NCI-H1417 treated with DMSO at 0.1 percent for 48 hours (cell line): ENCODE measurements at regions not wholly inside any gene's neighbourhood (a gene's known extent, or its start where the extent isn't known, plus 50 kb on each side); places are given as distances from the start of the nearest gene placed in this dataset.

Source experiments
- DNase-seq: peaks from one replicate; lab custom pipeline; 2025; lab: John Stamatoyannopoulos, UW

DNA sequence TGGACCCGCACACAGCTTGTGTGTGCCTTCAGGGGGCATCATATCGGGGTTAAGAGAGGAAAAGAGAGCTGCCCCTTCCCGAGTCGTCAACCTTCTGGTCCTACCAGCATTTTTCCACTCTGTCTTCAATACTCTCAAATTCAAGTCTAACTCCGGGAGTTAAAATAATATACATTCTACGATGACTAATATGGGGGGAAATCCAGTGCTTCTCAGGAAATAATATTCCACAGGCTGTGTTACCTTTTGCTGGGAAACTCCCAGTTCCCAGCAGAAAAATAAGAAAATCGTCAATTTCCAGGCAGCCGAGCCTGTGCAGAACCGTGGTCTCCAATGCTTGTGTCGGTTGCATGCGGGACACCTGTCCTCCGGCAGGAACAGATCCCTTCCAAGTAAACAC lies 105.0 kb upstream of the FOXF1 start:
- DNase-seq: no peak

DNA sequence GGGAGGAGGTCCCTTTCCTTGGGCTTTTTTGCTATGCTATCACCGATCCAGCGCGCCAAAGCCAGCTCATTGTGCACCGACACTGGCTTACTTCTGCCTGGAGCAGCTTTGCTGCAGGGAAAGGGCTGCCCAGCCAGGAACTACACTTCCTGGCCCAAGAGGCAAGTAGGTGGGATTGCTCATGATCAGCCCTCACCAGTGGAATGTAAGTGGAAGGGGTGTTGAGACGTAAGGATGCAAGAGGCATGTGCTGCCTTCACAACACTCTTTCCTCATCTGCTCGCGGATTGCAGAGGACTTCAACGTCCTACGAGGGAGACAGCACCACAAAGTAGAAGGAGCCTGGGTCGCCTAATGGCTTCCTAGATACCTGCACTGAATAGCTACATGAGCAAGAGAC lies 104.3 kb upstream of the FOXF1 start:
- DNase-seq: no peak

DNA sequence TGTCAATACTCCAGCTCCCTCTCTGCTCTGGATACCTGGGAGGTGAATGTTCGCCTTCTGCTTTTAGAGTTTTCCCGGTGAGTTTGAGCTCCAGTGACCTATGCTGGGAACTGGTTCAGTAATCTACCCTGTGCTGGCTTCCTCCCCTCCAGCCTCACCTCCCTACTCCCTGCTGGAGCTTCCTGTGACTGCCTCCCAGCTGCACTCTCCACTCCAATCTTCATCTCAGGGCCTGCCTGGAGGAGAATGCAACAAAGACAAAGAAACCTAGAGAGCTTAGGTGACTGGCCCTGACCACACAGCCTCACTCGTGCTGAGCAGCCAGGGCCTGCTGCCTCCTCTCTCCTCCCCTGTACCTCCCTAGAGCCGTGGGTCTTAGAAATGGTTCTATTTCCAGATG lies 101.6 kb upstream of the FOXF1 start:
- no peak for DNase-seq

DNA sequence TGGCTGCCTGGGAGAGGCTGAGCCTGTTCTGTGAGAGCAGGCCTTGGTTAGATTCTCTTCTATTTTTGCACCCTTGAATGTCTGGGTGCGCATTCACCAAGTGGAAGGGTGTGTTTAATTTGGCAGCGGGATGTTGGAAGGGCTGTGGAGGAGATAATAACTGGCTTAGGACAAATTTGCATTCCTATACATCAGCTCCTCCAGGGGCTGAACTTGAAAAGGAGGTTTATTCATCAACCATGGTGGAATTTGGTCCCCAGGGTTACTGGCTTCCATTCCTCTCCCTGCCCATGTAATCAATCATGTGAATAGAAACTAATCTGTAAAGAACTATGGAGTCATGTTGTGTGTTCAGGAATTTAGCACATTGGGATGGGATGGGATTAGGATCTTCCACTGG lies 100.2 kb upstream of the FOXF1 start:
- no peak for DNase-seq

DNA sequence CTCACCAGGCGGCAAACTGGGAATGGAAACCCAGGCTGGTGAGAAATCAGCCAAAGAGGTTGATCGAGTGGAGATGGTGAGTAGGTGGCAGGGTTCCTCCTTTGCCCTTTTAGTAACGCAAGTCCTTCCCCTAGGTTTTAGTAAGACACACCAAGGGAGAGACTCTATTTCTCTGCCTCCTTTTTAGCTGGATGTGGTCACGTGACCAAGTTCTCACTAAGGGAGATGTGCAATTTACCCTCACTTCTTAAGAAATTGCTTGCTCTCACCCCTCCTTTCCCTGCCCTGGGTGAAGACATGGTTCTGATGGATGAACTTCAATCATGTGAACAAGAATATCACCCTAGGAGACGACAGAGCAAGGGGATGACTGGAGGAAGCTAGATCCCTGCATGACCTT lies 99.8 kb upstream of the FOXF1 start:
- no peak for DNase-seq

DNA sequence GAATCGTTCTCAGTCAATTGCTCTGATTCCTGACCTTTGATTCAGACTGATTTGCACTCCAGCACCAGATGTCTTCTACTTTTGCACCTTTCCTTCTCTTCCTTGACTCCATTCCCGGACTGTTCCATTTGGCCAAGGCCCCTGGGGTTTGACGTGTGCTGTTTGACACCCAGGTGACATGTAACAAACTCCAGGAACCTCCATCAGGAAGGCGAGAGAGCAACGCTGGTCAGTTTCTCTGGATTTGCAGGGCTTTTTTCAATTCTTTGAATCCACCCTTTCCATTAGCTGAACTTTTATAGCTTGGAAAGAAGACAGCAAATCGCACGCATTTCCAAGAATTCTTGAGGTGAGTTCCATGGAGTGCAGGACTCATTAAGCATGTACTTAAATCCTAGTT lies 98.4 kb upstream of the FOXF1 start:
- DNase-seq: no peak

DNA sequence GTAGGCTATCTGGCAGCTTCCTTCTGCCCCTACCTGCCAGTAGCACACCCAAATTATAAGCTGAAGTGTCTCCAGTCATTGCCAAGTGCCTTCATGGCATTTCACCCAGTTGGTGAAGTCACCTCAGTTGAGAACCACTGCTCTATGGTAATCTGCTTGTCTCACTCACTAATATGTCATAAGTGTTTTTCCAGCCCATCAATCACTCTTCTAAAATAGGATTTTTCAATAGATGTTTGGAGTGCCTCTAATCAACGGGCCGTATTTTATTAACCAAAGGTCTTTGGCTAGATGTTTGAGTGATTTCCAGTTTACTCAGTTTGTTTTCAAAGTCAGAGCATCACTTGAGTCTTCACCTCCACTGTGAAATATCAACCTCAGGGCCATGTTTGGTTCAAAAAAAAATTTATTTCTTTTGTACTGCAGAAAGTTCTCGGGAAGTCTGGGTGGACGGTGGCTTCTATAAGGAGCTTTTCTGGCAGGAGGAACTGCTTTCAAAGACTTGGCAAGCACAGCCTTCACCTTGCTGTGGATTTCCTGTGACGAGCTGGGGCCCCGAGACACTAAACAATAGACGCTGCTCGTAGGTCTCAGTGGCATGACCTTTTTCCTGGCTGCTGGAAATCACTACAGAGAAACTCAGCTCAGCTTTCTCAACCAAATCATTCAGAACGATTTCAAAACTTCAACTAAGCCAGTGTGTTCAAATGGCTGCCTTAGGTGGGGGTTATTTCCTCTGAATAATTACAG lies 95.2 kb upstream of the FOXF1 start:
- DNase-seq: no peak

DNA sequence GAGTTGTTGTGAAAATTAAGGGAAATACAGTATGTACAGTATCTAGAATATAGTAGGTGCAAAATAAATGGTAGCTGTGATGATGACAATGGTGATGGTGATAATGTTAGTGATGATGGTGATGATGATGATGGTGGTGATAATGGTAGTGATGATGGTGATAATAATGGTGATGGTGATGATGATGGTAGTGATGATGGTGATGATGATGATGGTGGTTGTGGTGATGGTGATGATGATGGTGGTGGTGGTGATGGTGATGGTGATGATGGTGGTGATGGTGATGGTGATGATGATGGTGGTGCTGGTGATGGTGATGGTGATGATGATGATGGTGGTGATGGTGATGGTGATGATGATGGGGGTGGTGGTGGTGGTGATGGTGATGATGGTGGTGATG lies 91.3 kb upstream of the FOXF1 start:
- DNase-seq: no peak

DNA sequence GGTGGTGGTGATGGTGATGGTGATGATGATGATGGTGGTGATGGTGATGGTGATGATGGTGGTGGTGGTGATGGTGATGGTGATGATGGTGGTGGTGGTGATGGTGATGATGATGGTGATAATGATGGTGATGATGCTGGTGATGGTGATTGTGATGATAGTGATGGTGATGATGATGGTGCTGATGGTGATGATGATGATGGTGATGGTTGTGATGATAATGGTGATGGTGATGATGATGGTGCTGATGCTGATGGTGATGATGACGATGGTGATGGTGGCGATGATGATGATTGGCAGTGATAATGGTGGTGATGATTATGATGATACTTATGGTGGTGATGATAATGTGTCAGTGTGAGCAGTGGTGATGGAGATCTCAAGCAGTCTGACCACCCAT lies 90.8 kb upstream of the FOXF1 start:
- no peak for DNase-seq

DNA sequence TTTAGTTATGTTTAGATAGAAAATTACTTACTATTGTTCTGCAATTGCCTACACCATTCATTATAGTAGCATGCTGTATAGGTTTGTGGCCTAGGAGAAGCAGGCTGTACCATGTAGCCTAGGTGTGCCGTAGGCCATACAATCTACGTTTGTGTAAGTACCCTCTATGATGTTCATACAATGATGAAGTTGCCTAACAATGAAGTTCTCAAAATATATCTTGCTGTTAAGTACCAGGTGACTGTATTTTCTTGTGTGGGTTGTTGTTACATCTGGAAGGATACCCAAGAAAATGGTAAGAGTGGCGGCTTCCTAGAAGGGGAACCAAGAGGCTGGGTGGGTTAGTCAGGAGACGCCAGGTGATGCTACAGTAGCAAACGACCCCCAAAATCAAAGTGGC lies 88.3 kb upstream of the FOXF1 start:
- DNase-seq: no peak

DNA sequence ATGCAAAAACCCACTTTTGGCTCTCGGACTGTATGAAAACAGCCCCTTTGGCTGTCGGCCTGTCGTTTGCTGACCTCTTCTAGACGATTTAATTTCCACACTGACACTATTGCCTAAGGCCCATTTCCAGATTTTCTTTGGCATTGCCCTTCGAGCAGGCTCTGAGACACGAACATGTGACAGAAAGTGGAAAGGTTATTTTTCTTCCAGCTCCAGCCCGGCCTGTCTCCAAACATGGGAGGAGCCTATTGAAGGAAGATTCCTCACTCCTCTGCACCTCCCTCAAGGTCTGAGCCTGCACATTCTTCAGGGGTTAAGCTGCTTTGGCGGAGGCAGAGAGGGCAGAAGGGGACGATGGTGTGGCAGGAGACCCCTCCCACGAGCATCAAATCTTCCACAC lies 85.9 kb upstream of the FOXF1 start:
- no peak for DNase-seq

DNA sequence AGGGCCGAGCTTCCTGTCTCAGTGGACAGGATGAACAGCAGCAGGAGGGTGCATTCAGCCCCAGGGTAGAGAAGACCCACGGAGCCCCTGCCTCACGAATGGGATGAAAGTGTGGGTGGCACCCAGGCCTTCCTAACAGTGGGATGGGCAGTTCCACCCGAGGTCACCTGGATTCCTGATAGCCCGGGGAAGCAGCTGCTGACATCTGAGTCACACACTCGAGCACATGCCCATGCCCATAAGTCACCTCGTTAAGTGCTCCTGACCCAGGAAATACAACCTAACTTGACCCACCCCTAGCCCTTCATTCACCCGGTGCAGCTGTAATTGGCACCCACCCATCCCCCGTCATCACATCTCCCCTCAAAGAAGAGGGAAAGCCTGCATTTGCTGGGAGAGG lies 85.3 kb upstream of the FOXF1 start:
- no peak for DNase-seq

DNA sequence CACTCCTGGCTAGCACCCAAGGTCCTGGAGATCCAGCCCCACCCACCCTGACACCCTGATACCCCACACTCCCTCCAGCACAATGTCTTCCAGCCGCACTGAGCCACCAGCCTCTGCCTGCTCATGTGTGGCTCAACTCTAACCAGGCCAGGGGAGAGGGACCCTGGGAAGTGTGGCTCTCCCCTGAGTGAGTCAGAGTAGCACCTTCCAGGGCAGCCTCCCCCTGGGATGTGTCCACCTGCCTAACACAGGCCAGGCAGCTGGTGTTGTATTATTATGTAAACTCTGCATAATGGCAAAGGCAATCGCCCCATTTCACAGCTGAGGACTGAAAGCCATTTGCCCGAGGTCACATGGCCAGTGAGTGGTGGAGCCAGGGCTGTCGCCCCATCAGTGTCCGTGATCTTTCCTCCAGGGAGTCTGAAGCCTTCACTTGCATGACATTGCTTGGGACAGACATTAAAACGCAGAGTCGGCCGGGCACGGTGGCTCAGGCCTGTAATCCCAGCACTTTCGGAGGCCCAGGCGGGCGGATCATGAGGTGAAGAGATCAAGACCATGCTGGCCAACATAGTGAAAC lies 84.2 kb upstream of the FOXF1 start:
- DNase-seq: no peak

DNA sequence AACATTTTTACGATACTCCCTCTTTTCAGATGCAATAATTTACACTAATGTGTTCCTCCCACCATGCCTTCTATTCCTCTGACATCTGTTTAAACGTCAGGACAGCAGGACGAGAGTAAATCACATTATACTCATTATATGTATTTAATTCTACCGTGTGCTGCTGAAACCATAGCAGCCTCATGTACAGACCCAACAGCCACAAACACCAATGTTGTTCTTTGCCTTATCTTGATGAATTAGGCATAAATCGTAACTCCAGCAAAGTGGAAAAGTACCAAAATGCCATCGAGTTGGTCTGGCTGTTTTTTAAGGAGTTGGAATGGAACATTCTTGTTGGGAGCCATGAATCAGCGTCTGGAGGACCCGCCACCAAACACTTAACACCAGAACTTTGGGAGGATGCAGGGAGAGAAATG lies 82.9 kb upstream of the FOXF1 start:
- DNase-seq: no peak

DNA sequence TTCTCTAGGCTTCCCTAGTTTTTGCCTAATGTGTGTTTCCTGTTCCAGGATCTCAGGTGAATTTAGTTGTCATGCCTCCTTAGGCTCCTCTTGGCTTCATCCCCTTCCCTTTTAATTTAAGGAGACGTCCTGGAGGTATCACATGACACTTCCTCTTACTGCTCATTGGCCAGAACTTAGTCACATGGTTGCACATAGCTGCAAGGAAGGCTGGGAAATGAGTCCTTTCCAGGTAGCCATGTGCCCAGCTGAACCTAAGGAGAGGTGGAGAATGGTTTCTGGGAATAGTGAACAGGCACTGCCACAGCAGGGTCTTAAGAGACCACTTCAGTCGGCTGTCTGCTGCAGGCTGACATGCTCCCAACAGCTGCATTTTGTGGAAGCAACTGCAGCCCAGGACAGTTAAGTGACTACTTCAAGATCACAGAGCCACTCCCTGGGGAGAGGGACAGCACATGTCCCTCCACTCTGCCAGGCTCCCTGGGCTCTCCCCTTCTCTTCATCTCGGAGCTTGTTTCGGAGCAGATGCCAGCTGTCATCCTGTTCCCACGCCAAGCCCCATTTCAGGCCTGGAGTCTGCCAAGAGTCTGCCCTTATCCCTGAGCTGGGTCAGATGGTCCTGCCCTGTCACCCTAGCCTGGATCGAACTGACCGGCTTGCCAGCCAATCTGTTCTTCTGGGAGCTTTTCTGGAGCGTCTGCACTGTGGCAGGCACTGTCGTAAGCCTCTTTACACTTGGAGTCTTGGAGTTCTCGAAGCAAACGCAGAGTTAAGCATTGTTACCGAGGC lies 81.4 kb upstream of the FOXF1 start:
- no peak for DNase-seq

DNA sequence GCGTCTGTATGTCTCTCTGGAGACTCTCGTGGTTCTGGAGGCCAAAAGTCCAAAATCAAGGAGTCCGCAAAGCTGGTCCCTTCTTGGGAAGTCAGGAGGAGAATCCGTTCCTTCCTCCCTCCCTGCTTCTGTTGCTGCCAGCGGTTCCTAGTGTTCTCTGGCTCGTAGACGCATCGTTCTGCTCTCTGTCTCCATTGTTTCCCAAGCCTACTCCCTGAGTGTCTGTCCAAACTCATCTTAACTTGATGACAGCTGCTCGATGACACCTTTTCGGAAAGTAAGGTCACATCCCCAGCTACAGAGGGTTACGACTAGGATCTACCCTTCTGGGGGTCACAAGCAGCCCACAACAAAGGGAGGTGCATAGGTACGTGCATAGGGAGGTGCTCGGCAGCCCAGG lies 80.7 kb upstream of the FOXF1 start:
- DNase-seq: no peak

DNA sequence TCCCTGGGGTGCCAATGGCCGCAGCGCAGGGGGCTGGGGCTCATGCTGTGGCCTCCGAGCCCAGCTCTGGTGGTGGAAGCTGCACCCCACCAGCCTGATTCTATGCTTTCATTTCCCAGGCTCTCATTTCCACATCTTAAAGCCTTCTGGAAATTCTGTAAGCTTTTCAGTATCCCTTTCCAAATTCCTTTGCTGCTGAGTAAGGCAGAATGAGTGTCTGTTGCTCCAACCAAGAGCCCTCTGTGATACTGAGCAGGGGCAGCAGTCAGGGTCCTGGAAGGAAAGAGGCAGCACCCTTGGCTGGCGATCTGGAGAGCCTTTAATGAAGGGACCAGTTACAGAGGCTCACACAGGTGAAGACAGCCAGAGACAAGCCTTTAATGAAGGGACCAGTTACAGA lies 79.5 kb upstream of the FOXF1 start:
- DNase-seq: no peak

DNA sequence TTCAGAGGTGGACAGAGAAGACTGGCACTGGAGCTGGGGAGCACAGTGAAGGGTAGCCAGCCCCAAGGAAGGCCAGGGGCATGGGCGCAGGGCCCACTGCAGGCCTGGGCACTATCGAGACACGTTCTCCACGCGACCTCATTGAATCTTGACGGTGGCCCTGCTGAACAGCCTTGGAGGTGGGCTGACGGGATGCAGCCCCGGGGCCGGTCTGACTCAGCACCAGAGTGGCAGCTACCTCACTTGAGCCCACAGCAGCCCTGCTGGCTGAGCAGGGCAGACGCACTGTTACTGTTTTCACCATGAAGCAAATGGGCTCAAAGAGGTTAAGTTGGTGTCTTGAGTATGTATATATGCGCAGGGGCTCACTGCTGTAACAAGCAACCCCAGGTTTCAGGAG lies 78.8 kb upstream of the FOXF1 start:
- no peak for DNase-seq

DNA sequence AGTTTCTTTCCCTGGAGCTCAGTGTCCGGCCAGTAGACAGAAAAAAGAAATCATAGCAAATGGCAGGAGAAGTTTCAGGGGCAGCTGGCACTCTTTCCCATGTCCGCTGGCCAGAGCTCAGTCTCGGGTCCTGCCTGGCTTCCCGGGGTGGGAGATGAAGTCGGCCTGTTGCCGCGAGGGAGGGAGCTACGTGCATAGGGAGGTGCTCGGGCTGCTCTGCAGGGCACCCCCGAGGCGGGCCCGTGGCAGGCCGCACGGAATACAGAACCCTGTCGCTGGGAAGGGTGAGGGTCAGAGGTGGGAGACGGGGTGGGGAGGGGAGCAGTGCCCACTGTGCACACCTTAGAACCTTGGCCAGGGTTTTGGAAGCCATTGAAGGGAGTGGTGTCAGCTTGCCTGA lies 78.3 kb upstream of the FOXF1 start:
- no peak for DNase-seq

DNA sequence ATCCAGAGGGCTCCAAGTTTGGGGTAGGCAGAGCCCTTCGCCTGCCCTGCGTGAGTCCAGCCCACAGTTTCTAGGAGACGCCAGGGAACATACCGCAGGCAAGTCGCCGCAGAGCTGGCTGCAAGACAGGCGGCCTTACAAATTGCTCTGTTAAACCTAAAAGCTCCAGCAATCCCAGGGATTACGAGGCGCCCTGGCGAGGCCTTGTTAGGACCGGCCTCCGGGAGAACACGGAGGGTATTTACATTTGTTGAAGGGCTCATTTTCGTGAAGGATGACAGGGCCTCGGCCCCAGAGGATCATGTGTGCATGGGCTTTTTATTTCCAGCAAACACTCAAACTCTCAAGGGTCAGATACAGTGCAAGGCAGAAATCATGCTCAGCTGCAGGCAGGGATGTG lies 77.6 kb upstream of the FOXF1 start:
- no peak for DNase-seq

DNA sequence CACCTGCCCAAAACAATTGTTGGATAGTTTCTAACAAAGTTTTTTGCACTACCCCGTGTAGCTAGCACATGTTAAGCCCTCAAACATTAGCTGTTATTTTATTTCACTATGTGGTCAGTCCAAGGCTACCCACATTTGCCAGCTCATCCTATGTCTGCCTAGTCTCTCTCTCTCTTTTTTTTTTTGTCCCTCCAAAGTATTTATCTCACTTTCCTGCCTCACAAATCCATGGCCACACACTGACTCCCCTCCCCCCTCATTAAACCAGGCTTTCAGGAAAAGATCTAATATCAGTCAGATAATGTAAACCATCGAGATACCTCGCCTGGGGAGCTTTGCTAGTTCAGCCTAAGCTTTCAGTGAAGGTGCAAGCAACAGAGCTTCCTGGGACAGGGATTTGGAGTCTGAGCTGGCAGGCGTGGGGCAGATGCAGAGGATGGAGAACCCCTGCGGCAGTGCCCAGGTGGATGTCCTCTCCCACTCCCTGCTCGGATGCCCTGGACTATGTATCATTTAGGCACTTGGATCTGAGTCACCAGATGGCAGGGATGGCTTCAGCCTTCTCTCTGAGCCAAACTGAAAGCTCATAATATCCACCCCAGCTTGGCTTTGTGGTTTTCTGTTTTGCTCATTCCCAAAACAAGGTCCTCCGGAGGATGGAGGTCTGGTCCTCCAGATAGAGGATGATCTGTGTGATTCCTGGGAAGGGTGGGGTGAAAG lies 73.7 kb upstream of the FOXF1 start:
- DNase-seq: no peak

DNA sequence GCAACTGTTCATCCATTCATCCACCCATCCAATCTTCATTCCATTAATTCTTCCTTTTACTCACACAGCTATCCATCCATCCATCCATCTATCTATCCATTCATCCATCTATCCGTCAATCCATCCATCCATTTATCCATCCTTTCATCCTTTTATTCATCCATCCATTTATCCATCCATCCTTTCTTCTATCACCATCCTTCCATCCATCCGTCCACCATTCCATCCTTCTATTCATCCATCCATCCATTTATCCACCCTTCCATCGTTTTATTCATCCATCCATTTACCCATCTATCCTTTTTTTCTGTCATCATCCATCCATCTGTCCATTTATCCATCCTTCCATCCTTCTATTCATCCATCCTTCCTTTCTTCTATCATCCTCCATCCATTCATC lies 73.0 kb upstream of the FOXF1 start:
- DNase-seq: no peak

DNA sequence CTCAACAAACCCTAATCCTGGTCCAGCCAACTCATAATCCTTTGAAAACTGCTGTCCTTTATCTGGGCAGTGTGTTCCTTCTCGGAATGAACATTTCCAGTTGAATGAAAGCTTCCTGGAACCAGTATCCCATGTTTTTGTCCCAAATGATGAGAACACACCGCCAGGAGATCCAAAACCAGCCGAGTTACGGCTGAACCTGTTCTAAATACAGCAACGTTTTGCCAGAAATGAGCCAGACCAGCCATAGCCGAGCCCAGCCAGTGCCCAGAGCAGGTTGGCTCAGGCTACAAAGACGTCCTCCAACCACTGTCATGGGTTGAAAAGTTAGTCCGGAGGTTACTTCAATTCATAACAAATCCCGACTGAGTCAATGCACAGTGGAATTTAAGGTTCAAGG lies 67.6 kb upstream of the FOXF1 start:
- DNase-seq: no peak
